Body of pancreas (tissue), 4 donors: ENCODE measurements at regions not wholly inside any gene's neighbourhood (a gene's known extent, or its start where the extent isn't known, plus 50 kb on each side); places are given as distances from the start of the nearest gene placed in this dataset.

Experiments used
- ATAC-seq: fragments of 150-250 bp; one replicate; pipeline ENCODE4 v1.9.1; 2016
- DNase-seq, 4 donors: peaks; one replicate each; pipeline ENCODE4 v3.0.0-alpha.2; 2019
- H3K27ac ChIP-seq, 4 donors: fragments of 200-600 bp; sonication (generic); 1 replicate in 3 of 4; 2 replicates in 1 of 4; pipeline versions ENCODE4 v1.5.1 to v1.6.1; 2016 to 2019; ENCODE audit warnings: mild to moderate bottlenecking in 1 of 4, mixed read lengths in 1 of 4, moderate library complexity in 1 of 4
- H3K27me3 ChIP-seq, 2 donors: fragments of 200-600 bp; sonication (generic); one replicate each; pipeline ENCODE4 v1.6.0; 2016; ENCODE audit warnings: mild to moderate bottlenecking in 1 of 2
- H3K36me3 ChIP-seq, 2 donors: fragments of 200-600 bp; sonication (generic); replicated peaks in 1 of 2; 2 replicates each; pipeline ENCODE4 v1.5.1; 2016; ENCODE audit warnings: low read depth in 2 of 2; ENCODE audit not compliant: insufficient read depth in 1 of 2
- H3K4me1 ChIP-seq: fragments of 200-600 bp; sonication (generic); one replicate; pipeline ENCODE4 v1.6.0; 2016
- H3K4me3 ChIP-seq, 2 donors: fragments of 200-600 bp; sonication (generic); 1 replicate in 1 of 2; 2 replicates in 1 of 2; pipeline ENCODE4 v1.5.1; 2016 to 2019
- H3K9me3 ChIP-seq, 3 donors: fragments of 200-600 bp; sonication (generic); 1 replicate in 2 of 3; 2 replicates in 1 of 3; pipeline ENCODE4 v1.5.1; 2016
- CTCF ChIP-seq, 7 experiments: fragments of 450-650 bp in 4 of 7; fragments of 200-600 bp in 3 of 7; sonication (generic) in 3 of 7; IDR thresholded peaks; one replicate each; pipeline ENCODE4 v1.5.1; 2016 to 2019; ENCODE audit warnings: antibody characterized with exemption in 7 of 7
- POLR2A ChIP-seq, 3 donors: fragments of 450-650 bp; IDR thresholded peaks; one replicate each; pipeline ENCODE4 v1.6.1; 2016; ENCODE audit warnings: antibody characterized with exemption in 3 of 3, mild to moderate bottlenecking in 2 of 3
- WGBS, 2 donors: methylation state at CpG; one replicate each; pipeline ENCODE4 v1.1.5; 2017; 5-methylcytosine and 5-hydroxymethylcytosine counted together
- intact Hi-C: fragments of 100-400 bp; cut with DNase I; formaldehyde crosslinking; loops from one replicate; pipeline ENCODE4 v1.15.1; 2023

- ATAC-seq, result no peak
- TF ChIP-seq CTCF (IDR thresholded peaks at IDR 0.05) (no peak), POLR2A (IDR thresholded peaks at IDR 0.05) (no peak)
- no peak overlapping the region for H3K27ac ChIP-seq
- no peaks in the 10 kb centered on the region for H3K9me3 ChIP-seq
- no peaks in the 10 kb centered on the region for H3K27me3 ChIP-seq
- no peaks in the 10 kb centered on the region for H3K36me3 ChIP-seq
- no peaks in the 10 kb centered on the region for H3K4me1 ChIP-seq
- H3K4me3 ChIP-seq, result no peak overlapping the region
- no peak for DNase-seq
- intact Hi-C loops, result no loop called here
These were observed 294.6 kb upstream of the DPPA4 start for GRCh38 chr3:109631897-109632296.

GRCh38 chr3:109640146-109640652 lies 302.9 kb upstream of the DPPA4 start:
- Histone ChIP-seq H3K9me3 (no peaks in the 10 kb centered on the region), H3K27ac (no peak overlapping the region), H3K27me3 (no peaks in the 10 kb centered on the region), H3K4me1 (no peaks in the 10 kb centered on the region), H3K36me3 (no peaks in the 10 kb centered on the region), H3K4me3 (no peak overlapping the region)
- 39 to 53% methylated on average over 4 of the region's 4 CpGs for WGBS, 2 donors
- no peak for ATAC-seq
- intact Hi-C loops, result no loop called here
- TF ChIP-seq CTCF (IDR thresholded peaks at IDR 0.05) (no peak), POLR2A (IDR thresholded peaks at IDR 0.05) (no peak)
- no peak for DNase-seq

GRCh38 chr3:109642025-109642424 lies 304.7 kb upstream of the DPPA4 start:
- Histone ChIP-seq H3K27ac (no peak overlapping the region), H3K4me1 (no peaks in the 10 kb centered on the region), H3K27me3 (no peaks in the 10 kb centered on the region), H3K4me3 (no peak overlapping the region), H3K36me3 (no peaks in the 10 kb centered on the region), H3K9me3 (no peaks in the 10 kb centered on the region)
- ATAC-seq, result no peak
- WGBS, 2 donors, result 60 to 66% methylated on average over 1 of the region's 1 CpG
- intact Hi-C loops, result no loop called here
- no peak for DNase-seq
- no peak for TF ChIP-seq POLR2A (IDR thresholded peaks at IDR 0.05)
- no peak for TF ChIP-seq CTCF (IDR thresholded peaks at IDR 0.05)

GRCh38 chr3:109643590-109643989 lies 306.2 kb upstream of the DPPA4 start:
- DNase-seq, result no peak
- Histone ChIP-seq H3K27me3 (no peaks in the 10 kb centered on the region), H3K36me3 (no peaks in the 10 kb centered on the region), H3K4me3 (no peak overlapping the region), H3K27ac (no peak overlapping the region), H3K9me3 (no peaks in the 10 kb centered on the region), H3K4me1 (no peaks in the 10 kb centered on the region)
- ATAC-seq, result no peak
- TF ChIP-seq CTCF (IDR thresholded peaks at IDR 0.05) (no peak), POLR2A (IDR thresholded peaks at IDR 0.05) (no peak)
- WGBS, 2 donors, result 41 to 70% methylated on average over 2 of the region's 2 CpGs
- intact Hi-C loops, result no loop called here

- DNase-seq (no peak), ATAC-seq (no peak)
- Histone ChIP-seq H3K4me1 (no peaks in the 10 kb centered on the region), H3K4me3 (no peak overlapping the region), H3K27ac (no peak overlapping the region), H3K27me3 (no peaks in the 10 kb centered on the region), H3K36me3 (no peaks in the 10 kb centered on the region), H3K9me3 (no peaks in the 10 kb centered on the region)
- intact Hi-C loops, result no loop called here
- 79 to 81% methylated on average over 2 of the region's 2 CpGs for WGBS, 2 donors
- no peak for TF ChIP-seq CTCF (IDR thresholded peaks at IDR 0.05)
- TF ChIP-seq POLR2A (IDR thresholded peaks at IDR 0.05), result no peak
These were observed 307.0 kb upstream of the DPPA4 start for GRCh38 chr3:109644332-109644731.
